GM23338 (cell line): ENCODE measurements at regions not wholly inside any gene's neighbourhood (a gene's known extent, or its start where the extent isn't known, plus 50 kb on each side); places are given as distances from the start of the nearest gene placed in this dataset.

Experiments
- ATAC-seq: fragments of 200-7000 bp; cut with Tn5 transposase; 3 replicates; pipeline ENCODE4 v1.9.1; 2020
- DNase-seq: peaks from one replicate; pipeline ENCODE4 v3.0.0-alpha.2; 2015; ENCODE audit warnings: low spot score
- H2AFZ ChIP-seq: fragments of 200-600 bp; sonication (generic); 2 replicates; pipeline ENCODE4 v1.8.0; 2016; ENCODE audit warnings: antibody characterized with exemption, mild to moderate bottlenecking, moderate library complexity
- H3F3A ChIP-seq: fragments of 200-600 bp; sonication (generic); replicated peaks from 2 replicates; pipeline ENCODE4 v1.8.0; 2017; ENCODE audit warnings: antibody characterized with exemption, mixed run types, low read depth
- H3K27ac ChIP-seq: fragments of 200-600 bp; sonication (generic); 2 replicates; pipeline ENCODE4 v1.6.1; 2016; ENCODE audit warnings: low read depth
- H3K27me3 ChIP-seq: fragments of 200-600 bp; sonication (generic); 2 replicates; pipeline ENCODE4 v1.8.0; 2016; ENCODE audit warnings: mild to moderate bottlenecking, mixed run types, moderate library complexity; ENCODE audit not compliant: insufficient read depth
- H3K36me3 ChIP-seq: fragments of 200-600 bp; sonication (generic); 2 replicates; pipeline ENCODE4 v1.8.0; 2016; ENCODE audit warnings: mild to moderate bottlenecking; ENCODE audit not compliant: insufficient read depth
- H3K4me1 ChIP-seq: fragments of 200-600 bp; sonication (generic); 2 replicates; pipeline ENCODE4 v1.8.0; 2016; ENCODE audit warnings: mild to moderate bottlenecking, moderate library complexity; ENCODE audit not compliant: insufficient read depth
- H3K4me2 ChIP-seq: fragments of 200-600 bp; sonication (generic); 2 replicates; pipeline ENCODE4 v1.7.1; 2017; ENCODE audit warnings: mixed run types
- H3K4me3 ChIP-seq: fragments of 200-600 bp; sonication (generic); 2 replicates; pipeline ENCODE4 v1.6.1; 2016; ENCODE audit warnings: mixed run types
- H3K79me2 ChIP-seq: fragments of 200-600 bp; sonication (generic); replicated peaks from 2 replicates; pipeline ENCODE4 v1.8.0; 2017; ENCODE audit warnings: mild to moderate bottlenecking; ENCODE audit not compliant: insufficient read depth
- H3K9me2 ChIP-seq: fragments of 200-600 bp; sonication (generic); 2 replicates; pipeline ENCODE4 v1.8.0; 2017; ENCODE audit not compliant: insufficient read depth
- H4K20me1 ChIP-seq: fragments of 200-600 bp; sonication (generic); replicated peaks from 2 replicates; pipeline ENCODE4 v1.8.0; 2017; ENCODE audit warnings: mild to moderate bottlenecking; ENCODE audit not compliant: insufficient read depth
- H3K27ac Mint-ChIP-seq: 2 replicates; pipeline ENCODE4 v1.8.0; 2020; ENCODE audit warnings: inconsistent platforms, mild to moderate bottlenecking, moderate library complexity, mixed read lengths
- H3K27me3 Mint-ChIP-seq: 3 replicates; pipeline ENCODE4 v1.8.0; 2022; ENCODE audit warnings: low read depth, mild to moderate bottlenecking, moderate library complexity, mixed read lengths, inconsistent platforms; ENCODE audit not compliant: insufficient read depth, poor library complexity
- H3K36me3 Mint-ChIP-seq: 3 replicates; pipeline ENCODE4 v1.8.0; 2021; ENCODE audit warnings: low read depth, mild to moderate bottlenecking, inconsistent platforms, moderate library complexity, mixed read lengths
- H3K4me1 Mint-ChIP-seq: 3 replicates; pipeline ENCODE4 v1.8.0; 2020; ENCODE audit warnings: mild to moderate bottlenecking, inconsistent platforms, mixed read lengths
- H3K4me3 Mint-ChIP-seq: 3 replicates; pipeline ENCODE4 v1.8.0; 2021; ENCODE audit warnings: moderate library complexity, mild to moderate bottlenecking, inconsistent platforms, mixed read lengths
- H3K9me3 Mint-ChIP-seq: 3 replicates; pipeline ENCODE4 v1.8.0; 2020; ENCODE audit warnings: moderate library complexity, mild to moderate bottlenecking, inconsistent platforms, mixed read lengths
- ETS1 ChIP-seq: IDR thresholded peaks from 2 replicates; pipeline ENCODE4 v1.6.1; 2016; ENCODE audit warnings: antibody characterized with exemption
- EZH2 ChIP-seq: fragments of 200-600 bp; sonication (generic); IDR thresholded peaks from one replicate; pipeline ENCODE4 v1.8.0; 2017; ENCODE audit warnings: antibody characterized with exemption, mild to moderate bottlenecking, low read depth; ENCODE audit not compliant: unreplicated experiment
- NANOG ChIP-seq: IDR thresholded peaks from 2 replicates; pipeline ENCODE4 v1.6.1; 2016; ENCODE audit warnings: antibody characterized with exemption, borderline replicate concordance
- POLR2AphosphoS5 ChIP-seq: IDR thresholded peaks from 2 replicates; pipeline ENCODE4 v1.6.1; 2016; ENCODE audit warnings: antibody characterized with exemption, low read depth
- STAT1 ChIP-seq: IDR thresholded peaks from one replicate; pipeline ENCODE4 v1.6.1; 2016; ENCODE audit warnings: antibody characterized with exemption; ENCODE audit not compliant: unreplicated experiment
- ZNF114 ChIP-seq: fragments of 250-450 bp; sonication (Bioruptor Pico); IDR thresholded peaks from 2 replicates; pipeline ENCODE4 v1.5.0; 2020; ENCODE audit warnings: mild to moderate bottlenecking, moderate library complexity
- ZNF462 ChIP-seq: fragments of 250-450 bp; sonication (Bioruptor Pico); IDR thresholded peaks from 2 replicates; pipeline ENCODE4 v1.5.0; 2020; ENCODE audit warnings: mild to moderate bottlenecking, moderate library complexity

- TF ChIP-seq STAT1: no peak
- no peak for TF ChIP-seq ETS1
- no peak for TF ChIP-seq ZNF114
- no peak for TF ChIP-seq NANOG
These were observed 569.7 kb downstream of the EPHA7 start (continued) for GRCh38 chr6:92849636-92850035.

- Histone ChIP-seq H3F3A (0 out of 2 replicates have a peak, but pooled peaks cover 3% of the 10 kb centered on the region), H3K79me2 (no peaks in the 10 kb centered on the region), H3K27me3 (peaks cover 99% of the 10 kb centered on the region), H3K27ac (no peak overlapping the region), H3K4me1 (peaks cover 34% of the 10 kb centered on the region), H2AFZ (no peak overlapping the region), H3K9me2 (no peaks in the 10 kb centered on the region), H4K20me1 (0 out of 2 replicates have a peak, but pooled peaks cover 4% of the 10 kb centered on the region), H3K36me3 (no peaks in the 10 kb centered on the region), H3K4me3 (peak overlapping the region; percentile 26; the same call in 1 of the 2 replicates), H3K4me2 (peak overlapping the region; percentile 59)
- Mint-ChIP-seq H3K4me3 (no peak overlapping the region), H3K4me1 (peaks cover 56% of the 10 kb centered on the region), H3K27ac (no peak overlapping the region), H3K36me3 (no peaks in the 10 kb centered on the region), H3K9me3 (peaks cover 2% of the 10 kb centered on the region; the same call in 1 of the 3 replicates), H3K27me3 (peaks cover 63% of the 10 kb centered on the region)
- ATAC-seq: peak; percentile 61
- TF ChIP-seq EZH2: no peak
- TF ChIP-seq STAT1: no peak
- TF ChIP-seq ZNF462 (CRISPR knock-in tag): no peak
- no peak for TF ChIP-seq ETS1
- TF ChIP-seq NANOG: peak; percentile 90
- peak; percentile 57 for TF ChIP-seq POLR2AphosphoS5
- peak; percentile 39 for DNase-seq
These were observed 570.5 kb downstream of the EPHA7 start for GRCh38 chr6:92848901-92849300.
